NCI-H187 (cell line): ENCODE measurements at regions not wholly inside any gene's neighbourhood (a gene's known extent, or its start where the extent isn't known, plus 50 kb on each side); places are given as distances from the start of the nearest gene placed in this dataset.
A peak's percentile ranks its signal among the peaks of the same experiment; 100 is the strongest.

Source experiments
- DNase-seq, 2 experiments: peaks; one replicate each; lab custom pipeline; 2025; lab: John Stamatoyannopoulos, UW

DNA sequence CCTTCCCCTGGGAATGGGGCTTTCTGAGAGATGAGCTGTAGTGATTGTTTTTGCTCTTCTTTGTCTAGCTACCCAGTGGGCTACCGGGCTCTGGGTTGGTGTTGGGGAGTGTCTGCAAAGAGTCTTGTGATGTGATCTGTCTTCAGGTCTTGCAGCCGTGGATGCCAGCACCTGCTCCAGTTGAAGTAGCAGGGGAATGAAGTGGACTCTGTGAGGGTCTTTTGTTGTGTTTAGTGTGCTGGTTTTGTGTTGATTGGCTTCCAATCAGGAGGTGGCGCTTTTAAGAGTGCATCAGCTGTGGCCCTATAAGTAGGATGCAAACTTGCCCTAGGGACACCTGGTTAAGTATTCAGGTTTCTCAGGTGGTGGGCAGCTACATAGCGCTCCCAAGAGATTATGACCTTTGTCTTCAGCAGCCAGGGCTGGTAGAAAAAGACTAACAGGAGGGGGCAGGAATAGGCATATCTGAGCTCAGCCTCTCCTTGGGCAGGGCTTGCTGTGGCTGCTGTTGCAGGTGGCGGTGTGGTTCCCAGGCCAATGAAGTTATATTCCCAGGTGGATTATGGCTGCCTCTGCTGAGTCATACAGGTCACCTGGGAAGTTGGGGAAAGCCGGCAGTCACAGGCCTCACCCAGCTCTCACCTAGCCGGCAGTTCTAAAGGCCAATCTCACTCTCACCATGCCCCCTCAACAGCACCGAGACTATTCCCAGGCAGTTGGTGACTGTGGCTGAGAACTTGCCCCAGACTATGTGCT lies 315.7 kb upstream of the C11orf87 start:
- DNase-seq, result no peak

DNA sequence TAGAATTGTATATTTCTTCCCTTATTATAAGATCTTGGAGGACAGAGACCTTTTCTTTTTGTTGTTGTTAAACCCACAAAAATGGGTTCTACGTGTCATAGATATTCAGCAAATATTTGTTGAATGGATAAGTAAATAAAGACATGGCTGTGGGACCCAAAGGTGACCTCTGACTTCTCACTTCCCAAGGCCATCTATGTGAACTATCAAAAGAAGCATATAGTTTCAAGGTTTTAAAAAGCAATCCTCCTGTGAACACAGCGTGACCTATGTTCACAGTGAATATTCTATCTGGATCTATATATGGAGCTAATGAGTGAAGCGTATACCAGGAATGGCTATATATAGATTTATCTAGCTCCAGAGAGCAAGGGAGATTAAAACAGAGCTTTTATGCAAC lies 312.8 kb upstream of the C11orf87 start:
- no peak for DNase-seq

DNA sequence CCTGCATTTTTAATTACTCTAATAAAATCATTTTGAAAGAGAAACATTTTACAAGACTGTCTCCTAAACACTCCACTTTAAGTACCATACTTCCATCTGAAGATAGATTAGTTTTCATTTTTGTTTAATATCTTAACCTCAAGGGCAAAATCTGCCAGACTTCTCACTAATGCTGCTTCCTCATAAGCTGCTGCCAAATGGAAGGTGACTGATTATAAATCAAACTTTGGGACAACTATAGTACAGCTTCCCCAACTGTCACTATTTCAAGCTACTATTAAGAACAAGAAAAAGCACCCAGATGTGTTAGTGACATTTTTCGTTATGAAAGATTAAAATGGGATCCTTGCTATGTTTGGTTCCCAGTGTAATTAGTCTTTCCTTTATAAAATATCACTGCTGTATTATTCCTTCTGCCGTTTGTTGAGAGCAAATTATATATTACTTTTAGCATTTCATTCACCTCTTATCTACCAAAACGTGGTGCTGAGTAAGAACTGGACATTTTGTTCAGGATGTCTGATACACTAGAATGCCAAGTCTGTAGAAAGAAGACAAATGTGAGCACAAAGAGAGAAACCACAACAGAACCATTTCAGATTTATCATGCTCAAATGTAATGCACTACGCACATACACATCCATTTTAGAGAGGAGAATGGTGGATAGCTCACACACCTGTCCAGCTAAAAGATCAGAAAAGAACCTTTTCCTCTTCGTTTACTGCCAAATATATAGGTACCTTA lies 312.2 kb upstream of the C11orf87 start:
- DNase-seq, result no peak

DNA sequence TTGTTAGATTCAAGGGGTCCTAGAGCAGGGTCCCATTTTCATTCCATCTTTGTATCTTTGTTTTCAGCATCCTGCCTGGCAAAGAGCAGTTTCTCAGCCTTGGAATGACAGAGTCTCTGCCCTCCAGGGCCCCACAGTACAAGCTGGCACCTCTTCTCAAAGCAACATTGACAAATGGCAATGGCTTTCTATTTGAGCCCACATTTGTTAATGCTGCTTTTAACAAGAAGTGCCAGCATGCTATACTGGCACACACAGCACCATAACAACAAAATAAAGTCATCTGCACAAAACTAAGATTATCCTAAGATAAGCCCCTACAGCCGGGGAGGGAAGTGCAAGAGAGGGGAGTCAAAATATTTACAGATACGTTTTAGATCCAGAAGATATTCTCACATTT lies 309.7 kb upstream of the C11orf87 start:
- DNase-seq, result no peak

DNA sequence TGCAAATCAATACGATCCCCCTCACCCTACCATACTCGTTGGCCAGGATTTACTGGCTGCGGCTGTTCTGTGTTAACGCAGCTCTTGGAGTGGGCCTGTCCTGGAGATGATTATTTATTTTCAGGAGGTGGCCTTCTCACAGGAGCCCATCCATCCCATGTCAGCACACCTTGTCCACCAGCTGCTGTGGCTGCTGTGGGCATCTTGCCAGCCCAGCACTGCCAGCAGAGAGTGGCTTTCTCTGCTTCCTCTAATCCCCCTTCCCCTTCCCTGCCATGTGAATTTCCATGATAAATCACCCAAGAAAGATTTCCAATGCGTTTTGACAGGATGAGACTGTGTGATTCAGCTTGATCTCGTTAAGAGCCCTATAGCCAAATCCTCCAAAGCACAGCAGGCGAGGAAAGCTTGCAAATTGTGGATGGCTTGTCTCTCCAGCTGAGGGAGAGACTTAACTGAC lies 309.1 kb upstream of the C11orf87 start:
- DNase-seq, result peak; percentile 39 to 55

DNA sequence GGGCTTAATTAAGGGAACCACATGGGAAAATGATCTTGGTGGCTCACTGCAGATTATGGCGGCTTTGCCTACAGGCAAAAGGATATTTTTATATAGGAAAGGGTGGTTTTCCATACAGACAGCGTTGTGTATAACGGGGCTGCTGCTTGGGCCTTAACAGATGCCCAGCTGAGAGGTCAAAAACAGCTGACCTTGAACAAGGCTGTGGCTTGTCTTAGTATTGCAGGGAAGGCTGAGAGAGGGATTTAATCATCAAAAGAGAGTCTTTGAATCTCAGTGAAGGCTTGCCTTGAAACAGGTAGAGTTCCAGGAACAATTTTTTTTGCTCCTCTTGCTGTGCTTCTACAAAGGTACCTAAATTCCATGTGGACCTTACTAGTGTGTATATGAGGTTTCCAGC lies 301.6 kb upstream of the C11orf87 start:
- no peak for DNase-seq

DNA sequence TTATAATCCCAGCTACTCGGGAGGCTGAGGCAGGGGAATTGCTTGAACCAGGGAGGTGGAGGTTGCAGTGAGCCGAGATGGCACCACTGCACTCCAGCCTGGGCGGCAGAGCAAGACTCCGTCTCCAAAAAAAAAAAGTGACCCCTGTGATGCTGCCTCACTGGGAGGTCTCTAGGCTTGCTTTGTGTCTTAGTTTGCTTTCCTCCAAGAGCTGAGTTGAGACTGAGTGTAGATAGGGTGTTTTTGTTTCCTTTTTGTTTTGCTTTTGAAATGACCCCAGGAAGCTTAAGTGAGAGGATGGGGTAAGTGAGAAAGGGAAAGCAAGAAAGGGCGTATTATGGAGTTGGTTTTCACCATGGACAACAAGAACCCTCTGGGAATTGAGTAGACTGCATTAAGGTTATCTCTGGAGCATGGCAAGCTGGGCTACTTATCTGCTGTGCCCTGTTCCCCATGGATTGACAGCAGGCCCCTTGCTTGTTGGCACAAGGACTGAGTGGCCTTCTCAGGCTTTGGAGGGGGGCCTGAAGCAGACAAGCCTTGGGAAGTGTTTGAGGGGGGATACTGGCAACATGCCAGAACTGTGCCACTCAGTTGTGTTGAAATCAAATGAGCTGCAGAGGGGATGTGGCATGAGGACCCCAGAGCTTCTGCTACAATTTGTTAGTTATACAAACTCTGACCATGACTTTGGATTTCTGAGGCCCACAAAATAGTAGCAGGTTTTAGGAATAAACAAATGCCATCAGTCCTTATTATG lies 300.6 kb upstream of the C11orf87 start:
- no peak for DNase-seq

DNA sequence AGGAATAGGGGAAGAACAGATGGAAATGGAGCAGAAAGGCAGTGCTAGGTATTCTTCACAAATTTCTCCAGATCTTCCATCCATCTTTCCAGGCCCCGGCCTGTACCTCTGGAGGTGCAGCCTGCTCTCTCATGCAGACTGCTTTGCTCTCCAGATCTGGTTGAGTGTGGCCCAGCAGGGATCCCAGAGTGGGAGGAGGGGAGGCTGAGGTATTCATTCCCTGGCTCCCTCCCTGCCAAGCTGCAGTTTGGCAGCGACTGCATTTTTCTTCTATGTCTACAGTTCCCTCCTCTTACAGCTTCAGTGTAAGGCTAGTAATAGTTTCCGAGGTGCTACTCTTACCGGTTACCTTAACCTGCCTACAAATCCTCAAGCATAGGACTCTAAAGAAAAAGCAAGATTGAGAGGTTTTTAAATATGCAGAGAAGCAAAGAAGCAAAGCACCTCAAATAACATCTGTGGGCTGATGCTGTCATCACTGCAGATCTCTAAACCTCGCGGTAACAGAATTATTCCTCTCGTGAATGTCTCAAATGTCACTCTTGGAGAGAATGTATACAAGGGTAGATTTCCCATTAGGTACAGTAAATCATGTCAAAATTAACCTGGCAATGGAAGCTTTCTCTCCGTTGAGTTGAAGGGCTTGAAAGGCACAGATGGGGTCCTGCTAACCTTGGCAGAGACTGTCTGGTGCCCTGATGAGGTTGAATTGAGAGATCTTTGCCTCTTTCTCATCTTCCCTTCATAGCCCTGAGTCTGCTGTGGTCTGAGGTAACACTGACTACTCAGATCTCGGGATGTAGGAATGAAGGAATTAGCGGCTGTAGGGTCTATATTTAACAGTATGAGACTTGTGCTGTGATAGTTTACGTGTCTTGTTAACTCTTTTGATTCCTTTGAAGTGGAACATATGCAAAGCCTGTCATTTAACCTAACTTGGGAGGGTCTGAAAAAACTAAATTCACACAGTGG lies 297.9 kb upstream of the C11orf87 start:
- peak; percentile 40 to 67 for DNase-seq

DNA sequence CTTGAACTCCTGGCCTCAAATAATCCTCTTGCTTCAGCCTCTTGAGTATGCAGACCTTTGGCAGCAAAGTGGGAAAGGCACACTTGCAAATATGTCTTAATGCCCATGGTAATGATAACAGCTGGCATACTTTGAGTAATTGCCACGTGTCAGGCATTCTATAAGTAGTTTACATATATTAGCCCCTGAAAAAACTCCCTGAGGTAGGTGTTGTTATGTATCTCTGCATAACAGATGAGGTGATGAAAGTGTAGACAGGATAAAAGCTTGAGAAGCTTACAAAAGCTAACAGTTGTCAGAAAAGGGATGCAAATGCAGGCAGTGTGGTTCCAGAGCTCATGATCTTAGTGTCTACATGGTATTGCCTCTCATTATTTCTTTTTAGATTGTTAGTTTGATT lies 291.1 kb upstream of the C11orf87 start:
- no peak for DNase-seq

DNA sequence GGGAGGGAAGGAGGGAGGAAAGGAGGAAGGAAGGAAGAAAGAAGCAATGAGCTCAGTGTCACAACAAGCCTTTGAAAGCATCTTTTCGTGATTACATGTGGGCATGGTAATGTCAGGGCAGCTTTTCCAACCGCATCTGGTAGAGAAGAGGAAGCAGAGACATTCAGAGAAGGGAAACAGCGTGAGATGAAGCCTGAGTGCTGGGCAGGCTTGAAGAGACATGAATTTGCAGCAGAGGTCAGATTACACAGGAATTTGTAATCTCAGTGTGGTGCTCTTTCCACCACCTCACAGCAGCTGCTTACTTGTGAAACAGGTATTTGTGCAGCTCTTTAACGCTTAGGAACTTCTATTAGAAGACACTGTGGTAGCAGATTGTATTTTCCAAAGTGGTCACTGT lies 289.5 kb upstream of the C11orf87 start:
- no peak for DNase-seq

DNA sequence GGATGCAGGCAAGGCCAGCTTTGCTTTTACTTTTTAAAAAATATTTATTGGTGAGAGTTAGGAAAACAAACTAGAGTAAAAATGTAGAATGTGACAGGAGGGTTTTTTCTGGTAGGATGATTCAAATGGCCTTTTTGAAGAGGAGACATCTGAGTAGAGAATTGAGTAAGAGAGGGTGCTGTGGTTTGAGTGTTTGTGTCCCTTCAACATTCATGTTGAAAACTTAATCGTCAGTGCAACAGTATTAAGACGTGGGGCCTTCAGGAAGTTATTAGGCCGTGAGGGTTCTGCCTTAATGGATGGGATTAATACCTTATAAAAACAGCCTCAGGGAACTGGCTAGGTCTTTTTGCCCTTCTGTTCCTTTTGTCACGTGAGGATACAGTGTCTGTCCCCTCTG lies 288.8 kb upstream of the C11orf87 start:
- DNase-seq, result no peak

DNA sequence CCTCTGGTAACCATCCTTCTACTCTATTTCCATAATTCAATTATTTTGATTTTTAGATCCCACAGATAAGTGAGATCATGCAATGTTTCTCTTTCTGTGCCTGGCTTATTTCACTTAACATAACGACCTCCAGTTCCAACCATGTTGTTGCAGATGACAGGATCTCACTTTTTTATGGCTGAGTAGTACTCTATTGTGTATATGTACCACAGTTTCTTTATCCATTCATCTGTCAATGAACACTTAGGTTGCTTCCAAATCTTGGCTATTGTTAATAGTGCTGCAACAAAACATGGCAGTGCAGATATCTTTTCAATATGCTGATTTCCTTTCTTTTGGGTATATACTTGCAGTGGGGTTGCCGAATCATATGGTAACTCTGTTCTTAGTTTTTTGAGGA lies 286.4 kb upstream of the C11orf87 start:
- DNase-seq, result no peak

DNA sequence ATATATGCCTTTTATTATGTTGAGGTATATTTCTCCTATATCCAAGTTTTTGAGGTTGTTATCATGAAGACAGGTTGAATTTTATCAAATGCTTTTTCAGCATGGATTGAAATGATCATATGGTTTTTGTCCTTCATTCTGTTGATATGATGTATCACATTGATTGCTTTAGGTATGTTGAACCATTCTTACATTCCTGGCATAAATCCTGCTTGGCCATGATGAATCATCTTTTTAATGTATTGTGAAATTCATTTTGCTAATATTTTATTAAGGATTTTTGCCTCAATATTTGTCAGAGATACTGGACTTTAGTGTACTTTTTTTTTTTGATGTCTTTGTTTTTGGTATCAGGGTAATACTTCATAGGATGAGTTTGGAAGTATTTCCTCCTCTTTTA lies 283.8 kb upstream of the C11orf87 start:
- DNase-seq, result no peak

DNA sequence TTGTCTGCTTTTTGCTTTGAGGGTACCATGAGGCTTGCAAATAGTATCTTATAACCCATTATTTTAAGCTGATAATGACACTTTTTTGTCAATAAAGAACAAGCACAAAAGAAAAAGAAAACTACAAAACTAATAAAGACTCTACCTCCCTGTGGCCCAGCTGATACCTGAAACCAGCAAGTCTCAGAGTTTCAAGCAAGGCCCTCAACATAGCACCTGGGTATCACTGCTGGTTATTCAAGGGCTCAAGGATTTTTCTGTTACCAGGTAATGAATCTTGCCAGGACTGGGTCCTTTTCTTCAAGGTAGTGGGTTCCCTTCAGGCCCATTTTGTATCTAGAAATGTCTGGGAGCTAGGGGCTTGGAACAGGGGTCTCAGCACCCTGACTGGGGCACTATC lies 281.6 kb upstream of the C11orf87 start:
- DNase-seq, result no peak

DNA sequence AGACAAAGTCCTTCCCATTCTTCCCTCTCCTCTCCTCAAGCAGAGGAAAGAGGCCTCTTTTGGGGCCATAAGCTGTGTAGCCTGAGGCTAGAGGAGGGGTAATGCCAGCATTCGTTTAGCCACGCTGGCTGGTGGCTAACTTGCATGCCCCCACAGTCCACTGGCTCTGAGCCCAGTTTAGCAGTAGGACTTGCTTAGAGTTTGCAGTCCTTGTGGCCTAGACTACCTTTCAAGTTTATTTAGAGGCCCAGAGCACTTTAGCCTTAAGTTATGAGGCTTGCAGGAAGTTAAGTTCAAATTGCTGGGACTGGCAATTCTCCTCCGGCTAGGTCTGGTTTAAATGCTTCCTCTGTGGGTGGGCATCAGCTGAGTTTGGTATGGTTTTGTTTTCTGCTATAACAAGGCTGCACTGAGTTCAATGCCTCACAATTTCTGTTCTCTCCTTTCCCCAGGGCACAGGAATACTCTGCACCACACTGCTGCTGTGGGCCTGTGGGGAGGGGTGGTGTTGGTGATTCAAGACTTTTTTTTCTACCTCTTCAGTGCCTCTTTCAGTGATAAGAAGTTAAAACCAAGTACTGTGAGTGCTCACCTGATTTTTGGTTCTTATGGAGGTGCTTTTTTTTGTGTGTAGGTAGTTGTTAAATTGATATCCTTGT lies 281.0 kb upstream of the C11orf87 start:
- DNase-seq, result no peak

DNA sequence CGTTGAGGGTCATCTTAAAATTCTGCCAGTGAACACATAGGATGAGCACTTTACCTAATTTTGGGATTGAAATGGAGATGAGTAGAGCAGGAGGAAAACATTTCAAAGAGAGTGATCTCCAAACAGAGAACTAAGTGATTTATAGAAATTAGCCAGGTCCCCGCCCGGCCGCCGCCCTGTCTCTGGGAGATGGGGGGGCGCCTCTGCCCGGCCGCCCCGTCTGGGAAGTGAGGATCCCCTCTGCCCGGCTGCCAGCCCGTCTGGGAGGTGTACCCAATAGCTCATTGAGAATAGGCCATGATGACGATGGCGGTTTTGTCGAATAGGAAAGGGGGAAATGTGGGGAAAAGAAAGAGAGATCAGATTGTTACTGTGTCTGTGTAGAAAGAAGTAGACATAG lies 276.7 kb upstream of the C11orf87 start:
- DNase-seq, result no peak

DNA sequence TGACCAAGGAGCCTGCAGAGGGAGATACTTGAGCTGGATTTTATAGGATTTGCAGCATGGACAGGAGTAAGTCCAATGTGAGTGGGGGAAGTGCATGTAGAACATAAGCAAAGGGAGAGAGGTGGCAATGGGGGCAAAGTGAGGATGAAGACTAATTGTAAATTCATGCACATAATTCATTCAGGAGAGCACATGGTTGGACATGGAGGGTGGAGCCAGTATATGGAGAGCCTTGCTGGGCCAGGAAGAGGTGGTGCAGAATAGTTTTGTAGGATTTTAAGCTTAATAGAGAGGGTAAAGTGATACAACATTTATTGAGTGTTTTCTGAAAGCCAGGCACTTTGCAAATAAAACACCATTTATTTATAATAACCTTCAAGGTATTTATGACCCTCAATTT lies 274.3 kb upstream of the C11orf87 start:
- no peak for DNase-seq

DNA sequence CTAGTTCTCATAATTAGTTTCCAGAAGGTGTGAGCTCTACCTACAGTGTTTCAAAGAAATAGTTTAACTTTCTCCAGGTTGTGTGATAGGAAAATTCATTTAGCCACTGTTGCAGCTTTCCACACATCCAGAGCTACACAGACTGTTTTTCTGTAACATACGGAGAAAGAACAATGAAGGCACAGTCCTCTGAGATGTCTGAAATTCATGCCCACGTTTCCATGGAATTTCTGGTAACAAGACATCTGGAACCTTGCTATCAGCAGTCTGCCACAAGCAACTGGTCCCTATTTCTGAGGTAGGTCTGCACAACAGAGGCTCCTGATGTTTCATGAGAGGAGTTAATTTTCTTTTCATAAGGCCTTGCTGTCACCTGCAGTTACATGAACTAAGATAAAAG lies 273.3 kb upstream of the C11orf87 start:
- DNase-seq, result no peak

DNA sequence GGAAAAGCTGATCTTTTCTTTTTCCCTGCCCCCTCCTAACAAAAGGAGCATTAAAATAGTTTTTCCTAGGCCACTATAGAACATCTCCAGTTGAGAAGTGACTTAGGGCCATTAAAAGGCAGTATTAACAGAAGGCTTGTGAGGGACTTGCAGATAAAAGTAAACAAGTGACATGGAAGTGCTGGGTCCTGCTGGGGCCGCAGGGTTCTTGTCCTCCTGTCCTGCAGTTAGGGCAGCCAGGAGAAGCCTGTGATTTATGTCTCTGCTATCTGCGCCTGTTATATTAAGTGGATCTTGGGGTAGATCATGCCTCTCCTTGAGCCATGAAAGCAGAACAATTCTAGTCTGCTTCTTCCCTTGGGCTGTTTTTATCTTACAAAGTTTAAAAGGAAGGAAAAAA lies 271.4 kb upstream of the C11orf87 start:
- no peak for DNase-seq

DNA sequence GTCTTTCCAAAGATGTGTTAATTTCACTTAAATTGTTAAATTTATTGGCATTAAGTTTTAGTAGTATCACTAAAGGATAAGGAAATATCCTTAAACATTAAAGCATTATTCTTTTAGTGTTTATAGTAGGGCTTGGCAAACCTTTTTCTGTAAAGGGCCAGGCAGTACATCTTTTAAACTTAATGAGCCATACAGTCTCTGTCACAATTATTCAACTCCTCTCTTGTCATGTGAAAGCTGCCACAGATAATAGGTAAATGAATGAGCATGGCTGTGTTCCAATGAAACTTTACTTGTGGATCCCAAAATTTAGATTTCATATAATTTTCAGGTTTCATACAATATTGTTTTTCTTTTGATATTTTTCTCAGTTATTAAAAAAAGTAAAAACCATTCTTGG lies 268.2 kb upstream of the C11orf87 start:
- DNase-seq, result no peak

DNA sequence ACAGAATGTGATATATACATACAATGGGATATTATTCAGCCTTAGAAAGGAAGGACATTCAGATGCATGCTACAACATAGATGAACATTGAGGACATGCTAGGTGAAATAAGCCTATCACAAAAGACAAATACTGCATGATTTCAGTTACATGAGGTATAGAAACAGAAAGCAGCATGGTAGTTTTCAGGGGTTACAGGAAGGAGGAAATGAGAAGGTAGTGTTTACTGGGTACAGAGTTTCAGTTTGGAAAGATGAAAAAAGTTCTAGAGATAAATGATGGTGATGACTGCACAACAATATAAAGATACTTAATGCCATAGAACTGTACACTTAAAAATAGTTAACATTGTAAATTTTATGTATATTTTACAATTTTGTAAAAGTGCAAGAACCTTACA lies 266.7 kb upstream of the C11orf87 start:
- no peak for DNase-seq
